HG03066 (cell line): ENCODE measurements at regions not wholly inside any gene's neighbourhood (a gene's known extent, or its start where the extent isn't known, plus 50 kb on each side); places are given as distances from the start of the nearest gene placed in this dataset.

Experiments
- ATAC-seq: cut with Tn5 transposase; IDR thresholded peaks from one replicate; pipeline ENCODE4 v1.9.1; 2021; ENCODE audit warnings: low read depth; ENCODE audit not compliant: unreplicated experiment

DNA sequence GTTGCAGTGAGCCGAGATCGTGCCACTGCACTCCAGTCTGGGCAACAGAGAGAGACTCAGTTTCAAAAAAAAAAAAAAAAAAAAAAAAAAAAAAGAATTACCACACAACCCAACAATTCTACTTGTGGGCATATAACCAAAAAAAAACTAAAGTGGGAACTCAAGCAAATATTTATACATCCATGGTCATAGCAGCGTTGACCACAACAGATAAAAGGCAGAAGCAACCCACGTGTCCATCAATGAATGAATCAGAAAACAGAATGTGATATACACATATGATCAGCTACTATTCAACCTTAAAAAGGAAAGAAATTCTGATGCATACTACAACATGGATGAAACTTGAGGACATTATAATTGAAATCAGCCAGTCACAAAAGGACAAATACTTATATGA lies 179.3 kb upstream of the NEBL start:
- ATAC-seq: no peak

DNA sequence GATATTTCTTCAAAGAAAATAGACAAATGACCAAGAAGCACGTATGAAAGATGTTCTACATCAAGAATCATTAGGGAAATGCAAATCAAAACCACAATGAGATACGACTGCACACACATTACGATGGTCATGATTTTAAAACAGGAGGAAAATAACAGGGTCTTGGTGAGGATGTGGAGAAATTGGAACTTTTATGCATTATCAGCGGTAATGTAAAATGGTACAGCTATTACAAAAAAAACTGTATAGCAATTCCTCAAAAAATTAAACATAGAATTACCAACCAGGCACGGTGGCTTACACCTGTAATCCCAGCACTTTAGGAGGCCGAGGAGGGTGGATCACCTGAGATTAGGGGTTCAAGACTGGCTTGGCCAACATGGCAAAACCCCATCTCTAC lies 178.8 kb upstream of the NEBL start:
- no peak for ATAC-seq

DNA sequence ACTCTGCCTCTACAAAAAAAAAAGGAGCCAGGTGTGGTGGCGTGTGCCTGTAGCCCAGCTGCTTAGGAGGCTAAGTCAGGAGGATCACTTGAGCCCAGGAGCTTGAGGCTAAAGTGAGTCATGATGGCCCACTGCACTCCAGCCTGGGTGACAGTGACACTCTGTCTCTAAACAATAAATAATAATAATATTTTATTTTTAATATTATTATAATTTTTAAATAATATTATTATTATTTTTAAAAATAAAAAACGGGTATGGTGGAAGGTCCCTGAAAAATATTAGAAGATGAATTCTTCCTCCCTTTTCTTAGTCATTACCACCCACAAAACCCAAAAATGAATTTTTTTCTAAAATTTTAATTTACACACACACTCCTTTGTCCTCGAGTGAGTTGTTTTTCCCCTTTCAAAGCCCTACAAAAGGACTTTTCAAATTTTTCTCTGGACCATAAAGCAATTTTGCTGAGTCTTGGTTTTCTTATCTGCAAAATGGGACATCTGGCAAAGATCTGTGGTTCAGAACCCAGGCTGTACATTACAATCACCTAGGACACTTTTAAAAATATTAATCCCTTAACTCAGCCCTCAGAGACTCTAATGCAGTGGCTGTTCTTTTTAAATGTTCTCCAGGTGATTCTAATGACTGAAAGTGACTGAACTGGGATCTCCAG lies 174.0 kb upstream of the NEBL start:
- no peak for ATAC-seq

DNA sequence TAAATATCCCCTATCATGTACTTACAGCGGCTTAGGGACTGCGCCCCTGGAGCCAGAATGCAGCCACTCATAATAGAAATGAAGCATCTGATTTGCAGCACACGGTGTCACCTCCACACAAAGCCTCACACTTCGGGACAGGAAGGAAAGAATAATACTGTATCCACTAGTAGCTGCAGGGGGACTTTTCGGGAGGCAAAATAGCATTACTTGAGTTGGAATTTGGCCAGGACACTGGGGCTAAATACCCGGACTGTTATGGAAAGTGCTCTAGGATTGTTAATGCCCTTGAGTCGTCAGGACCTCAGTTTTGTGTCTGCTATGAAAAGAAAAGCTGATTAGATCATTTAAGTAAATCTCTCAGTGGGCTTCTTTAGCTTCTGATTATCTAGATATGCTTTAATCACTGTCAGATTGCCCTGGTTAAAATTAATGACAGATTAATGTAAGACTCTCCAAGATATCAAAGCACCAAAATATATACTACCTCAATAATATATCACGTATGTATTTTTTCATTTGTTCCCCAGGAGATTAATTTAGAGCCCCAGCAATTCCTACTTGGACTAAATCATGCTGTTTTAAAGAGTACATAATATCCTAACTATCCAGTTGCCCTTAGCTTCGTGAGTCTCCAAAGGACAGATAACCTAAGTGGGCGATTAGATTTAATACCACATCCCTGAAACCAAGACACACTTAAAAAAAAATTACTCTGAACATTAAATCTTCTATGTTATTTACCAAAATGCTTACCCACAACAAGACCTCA lies 173.0 kb upstream of the NEBL start:
- no peak for ATAC-seq

DNA sequence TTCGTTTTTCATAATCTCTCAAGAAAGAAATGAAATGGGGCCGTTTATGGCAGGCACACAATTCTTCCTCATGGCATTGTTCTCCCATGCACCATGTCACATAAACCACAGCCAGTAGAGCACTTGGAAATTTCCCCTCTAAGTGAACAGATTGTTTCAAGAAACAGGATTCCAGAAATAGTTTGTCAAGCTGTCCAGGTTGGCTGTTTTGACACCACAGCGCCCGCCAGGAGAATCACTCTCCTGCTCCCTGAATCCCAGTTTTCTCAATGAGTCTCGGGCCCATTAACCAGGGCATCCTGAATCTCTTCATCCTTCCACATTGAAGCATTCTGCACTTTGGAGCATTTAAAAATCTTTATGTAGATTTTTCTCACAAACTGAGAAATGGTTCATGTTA lies 172.2 kb upstream of the NEBL start:
- no peak for ATAC-seq

DNA sequence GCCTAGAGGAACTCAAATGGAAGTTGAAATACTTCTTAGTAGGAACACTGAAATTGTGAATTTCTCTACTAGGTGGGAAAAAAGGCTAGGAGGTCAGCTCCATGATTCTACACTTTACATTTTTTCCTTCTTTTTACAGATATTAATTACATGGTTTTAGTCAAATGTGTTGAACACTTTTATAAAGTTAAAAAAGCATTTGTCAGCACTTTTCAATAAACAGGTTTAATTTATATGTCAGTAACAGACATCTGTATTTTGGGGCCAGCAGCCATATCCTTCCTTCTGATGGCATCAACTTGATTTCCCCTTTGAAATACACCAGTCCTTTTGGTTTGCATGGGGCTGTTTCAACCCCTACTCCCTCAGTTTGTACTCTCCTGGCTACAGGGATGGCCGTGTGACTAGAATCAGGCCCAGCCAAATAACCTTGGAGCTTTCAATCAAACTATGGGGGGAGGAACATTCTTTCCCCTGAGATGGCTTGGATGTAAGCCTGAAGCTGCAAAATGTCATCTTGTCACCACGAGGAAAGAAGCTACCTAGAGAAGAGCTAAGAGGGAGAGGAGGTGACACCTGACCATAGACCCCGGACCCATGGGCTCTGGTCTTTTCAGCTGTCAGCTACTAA lies 171.0 kb upstream of the NEBL start:
- no peak for ATAC-seq

DNA sequence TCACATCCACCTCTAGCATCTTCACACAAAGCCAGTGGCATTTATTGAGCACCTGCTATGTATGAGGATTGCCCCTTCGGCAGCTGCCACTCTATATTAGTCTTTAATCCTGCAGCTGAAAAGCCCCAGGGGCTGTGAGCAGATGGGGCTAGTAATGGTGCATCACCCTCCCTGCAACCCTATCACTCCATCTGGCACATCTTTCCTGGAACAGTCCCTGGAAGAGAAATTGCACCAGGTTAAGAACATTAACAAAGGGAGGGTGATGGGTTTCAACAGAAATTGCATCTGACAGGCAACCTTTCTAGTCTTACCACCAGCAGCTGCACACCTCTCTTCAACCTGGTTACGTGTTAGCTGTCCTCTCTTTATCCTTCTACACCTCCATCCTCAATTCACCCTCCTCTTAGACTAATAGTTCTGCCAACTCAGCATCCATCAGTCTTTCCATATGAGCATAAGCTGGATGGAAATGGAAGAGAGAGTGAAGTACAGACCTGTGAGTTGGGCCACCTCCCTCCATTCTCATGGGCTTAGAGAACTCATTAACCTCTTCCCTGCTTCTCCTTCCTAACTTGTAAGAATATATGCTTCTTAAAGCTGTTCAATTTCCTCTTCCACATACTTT lies 168.6 kb upstream of the NEBL start:
- ATAC-seq: no peak

DNA sequence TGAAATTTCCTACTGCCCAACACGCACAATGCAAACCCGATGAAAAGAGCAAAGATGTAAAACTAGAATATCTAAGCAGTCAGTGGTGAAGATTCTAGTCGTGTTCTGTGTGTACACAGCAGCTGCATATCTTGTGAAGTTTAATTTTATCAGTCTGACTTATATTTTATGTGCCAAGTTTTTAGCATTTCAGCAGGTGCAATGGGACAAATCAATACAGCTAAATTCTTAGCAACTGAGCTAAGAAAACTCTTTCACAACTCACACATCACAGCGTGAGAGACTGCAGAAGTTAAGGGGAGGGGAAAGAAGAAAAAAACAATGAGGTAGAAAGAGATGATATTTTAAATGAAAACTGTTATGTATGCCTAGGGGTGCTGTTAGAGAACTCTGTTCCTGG lies 164.9 kb upstream of the NEBL start:
- ATAC-seq: no peak

DNA sequence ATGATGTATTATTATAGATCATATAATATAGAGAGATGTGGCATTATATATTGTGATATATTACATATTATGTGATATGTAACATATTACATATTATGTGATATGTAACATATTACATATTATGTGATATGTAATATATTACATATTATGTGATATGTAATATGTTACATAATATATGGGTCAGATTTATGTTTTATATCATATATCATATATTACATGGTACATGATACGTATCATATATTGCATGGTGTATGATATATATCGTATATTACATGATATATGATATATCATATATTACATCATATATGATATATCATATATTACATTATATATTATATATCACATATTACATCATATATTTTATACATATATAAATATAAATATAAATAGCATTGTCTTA lies 164.1 kb upstream of the NEBL start:
- ATAC-seq: no peak

DNA sequence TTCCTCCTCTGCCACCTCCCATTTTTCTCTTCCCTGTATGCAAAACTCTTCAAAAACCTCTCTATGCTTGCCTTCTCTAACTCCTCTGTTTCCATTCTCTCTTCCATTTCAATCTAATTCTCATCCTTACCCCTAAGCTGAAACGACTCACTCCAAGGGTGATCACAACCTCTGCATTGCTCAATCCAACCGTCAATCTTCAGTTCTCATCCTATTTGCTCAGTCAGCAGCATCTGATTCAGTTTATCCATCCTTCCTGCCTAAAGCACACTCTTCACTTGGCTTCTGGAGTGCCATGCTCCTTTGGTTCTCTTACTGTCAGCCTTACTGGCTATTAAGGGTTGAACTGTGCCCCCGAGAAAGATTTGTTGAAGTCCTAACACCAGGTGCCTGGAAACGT lies 163.5 kb upstream of the NEBL start:
- no peak for ATAC-seq

DNA sequence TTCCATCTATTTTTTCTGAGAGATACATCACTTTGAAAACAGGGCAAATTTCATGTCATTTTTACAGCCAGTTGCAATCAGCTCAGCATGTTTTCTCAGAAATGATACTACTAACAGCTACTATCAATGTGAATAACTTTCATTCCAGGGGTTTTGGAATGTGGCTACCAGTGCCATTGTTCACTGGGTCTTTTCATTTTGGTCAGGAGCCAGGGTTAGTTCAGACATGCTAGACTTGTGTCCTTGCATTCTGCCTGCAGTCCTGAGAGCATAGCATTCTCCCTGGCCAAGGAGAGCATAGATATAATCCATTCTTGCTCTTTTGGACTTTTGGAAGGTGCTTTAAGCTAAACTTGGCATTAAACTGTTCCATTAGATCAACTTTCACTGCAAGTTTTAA lies 160.9 kb upstream of the NEBL start:
- no peak for ATAC-seq

DNA sequence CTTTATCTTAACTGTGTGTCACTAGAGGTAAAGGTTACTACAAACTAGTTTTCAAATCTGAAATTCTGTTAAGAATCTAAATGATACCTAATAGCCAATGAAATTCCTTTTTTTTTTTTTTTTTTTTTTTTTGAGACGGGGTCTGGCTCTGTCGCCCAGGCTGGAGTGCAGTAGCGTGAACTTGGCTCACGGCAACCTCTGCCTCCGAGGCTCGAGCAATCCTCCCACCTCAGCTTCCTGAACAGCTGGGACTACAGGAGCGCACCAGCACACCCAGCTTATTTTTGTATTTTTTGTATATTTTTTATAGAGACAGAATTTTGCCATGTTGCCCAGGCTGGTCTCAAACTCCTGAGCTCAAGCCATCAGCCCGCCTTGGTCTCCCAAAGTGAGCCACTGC lies 160.3 kb upstream of the NEBL start:
- no peak for ATAC-seq

DNA sequence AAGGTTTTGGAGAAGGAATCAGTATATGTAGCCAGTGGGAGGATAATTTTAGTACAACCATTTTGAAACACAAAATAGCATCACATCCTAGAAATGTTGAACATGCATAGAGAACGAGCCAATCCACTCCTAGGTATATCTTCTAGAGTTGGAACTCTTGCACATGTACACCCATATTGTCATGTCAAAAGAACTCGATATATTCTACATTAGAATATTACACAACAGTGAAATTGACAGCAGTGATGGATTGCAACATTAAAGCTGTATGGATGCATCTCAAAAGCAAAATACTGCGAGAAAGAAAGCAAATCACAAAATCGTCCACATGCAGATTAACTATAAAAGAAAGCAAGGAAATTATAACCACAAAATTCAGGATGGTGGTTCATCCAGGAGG lies 159.3 kb upstream of the NEBL start:
- ATAC-seq: no peak

DNA sequence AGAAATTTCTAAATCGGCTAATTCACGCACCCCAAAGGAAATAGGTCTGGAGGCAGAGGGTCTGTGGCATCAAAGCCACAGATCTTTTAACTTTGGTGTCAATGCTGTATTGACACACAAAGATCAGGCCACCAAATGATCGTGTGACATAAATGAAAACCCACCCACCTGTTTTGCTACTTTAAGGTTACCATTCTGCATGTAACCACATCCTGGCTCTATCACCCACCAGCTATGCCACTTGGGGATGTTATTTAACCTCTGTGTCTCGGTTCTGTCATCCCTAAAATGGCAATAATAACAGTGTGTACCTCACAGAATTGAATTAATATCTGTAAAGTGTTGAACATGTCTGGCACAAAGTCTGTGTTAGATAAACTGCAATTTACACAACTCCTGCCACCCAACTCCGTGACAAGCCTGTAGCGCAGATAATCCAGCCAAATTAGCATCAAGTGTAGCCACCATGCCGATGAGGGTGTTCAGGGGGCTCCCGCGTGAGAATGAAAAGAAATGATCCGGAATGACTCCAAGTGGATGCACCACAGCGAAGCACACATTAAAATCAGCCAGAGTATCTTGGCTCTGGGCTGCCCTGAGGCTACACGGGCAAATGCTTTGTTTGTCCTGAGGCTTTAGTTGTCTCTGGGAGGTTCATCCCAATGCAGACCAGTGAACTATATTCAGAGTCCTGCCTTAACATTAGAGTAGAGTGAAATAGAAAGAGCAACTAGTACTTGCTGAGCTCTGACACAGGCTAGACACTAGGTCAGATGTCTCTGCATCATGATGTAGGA lies 158.4 kb upstream of the NEBL start:
- no peak for ATAC-seq

DNA sequence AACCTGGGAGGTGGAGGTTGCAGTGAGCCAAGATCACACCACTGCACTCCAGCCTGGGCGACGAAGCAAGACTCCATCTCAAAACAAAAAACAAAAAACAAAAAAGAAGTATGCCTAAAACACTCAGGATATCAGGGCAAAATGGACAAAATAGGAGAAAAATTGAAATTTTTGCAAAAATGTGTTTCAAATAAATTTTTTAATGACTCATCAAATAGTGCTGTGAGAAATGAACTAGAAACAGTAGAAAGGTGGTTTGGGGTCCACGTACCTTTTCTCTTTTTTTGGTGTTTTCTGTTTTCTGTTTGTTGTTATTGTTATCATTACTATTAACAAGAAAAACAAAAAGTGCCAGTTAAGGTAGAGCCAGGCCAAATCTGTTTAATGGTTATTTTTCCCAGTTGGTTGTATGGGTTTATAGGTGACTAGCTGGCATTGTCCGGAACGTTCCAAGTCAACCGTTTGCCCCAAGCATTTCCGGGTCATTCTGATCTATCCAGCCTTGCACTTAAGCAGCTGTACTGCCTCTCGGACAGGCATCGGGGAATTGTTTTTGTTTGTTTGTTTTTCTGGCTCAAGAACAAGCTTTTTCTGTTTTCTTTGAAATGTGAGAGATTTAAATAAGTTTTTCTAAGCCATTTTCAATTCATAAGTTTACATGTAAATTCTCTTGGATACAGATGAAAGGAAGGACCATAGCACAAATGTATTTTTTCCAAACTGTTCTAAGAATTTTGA lies 157.0 kb upstream of the NEBL start:
- ATAC-seq: no peak

DNA sequence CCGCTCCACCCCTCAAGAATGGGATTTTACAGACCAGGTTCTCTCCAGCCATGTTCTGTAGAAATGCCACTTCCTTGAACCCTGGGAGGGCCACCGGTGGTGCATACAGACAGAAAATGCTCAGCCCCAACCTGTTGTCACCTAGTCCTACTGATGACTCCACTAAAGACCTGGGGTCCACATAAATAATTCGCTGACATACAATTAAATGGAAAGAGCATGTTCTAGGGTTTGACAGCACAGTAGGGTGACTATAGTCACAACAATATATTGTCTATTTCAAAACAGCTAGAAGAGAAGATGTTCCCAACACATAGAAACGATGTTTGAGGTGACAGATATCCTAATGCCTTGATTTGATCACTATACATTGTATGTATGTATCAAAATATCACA lies 155.6 kb upstream of the NEBL start:
- no peak for ATAC-seq

DNA sequence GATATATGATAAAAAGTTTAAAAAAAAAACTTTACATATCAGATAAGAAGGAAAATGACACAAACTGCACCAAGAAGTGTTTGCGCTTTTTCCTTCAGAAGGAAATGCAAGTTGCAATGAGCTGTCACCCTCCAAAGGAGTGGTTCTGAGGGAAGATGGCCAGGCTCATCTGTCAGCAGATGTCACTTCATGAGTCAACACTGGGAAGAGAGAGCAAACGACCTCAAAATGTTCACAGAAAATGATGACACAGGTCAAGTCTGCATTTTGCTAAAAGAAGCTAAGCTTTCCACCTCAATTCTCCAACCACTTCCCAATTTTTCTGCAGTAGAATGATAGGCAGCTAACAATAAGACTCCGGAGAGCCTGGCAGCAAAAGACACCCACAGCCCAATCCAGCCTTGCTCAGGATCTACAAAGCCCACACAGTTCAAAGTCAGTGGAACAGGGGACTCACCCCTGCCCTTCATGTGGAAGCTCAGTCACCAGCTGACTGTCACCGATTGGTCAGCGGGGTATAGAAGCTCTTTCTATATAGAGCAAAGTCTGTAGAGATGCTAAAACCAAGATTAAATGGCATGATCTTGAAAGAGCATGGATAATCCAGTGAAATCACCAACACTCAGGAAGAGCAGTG lies 155.1 kb upstream of the NEBL start:
- no peak for ATAC-seq

DNA sequence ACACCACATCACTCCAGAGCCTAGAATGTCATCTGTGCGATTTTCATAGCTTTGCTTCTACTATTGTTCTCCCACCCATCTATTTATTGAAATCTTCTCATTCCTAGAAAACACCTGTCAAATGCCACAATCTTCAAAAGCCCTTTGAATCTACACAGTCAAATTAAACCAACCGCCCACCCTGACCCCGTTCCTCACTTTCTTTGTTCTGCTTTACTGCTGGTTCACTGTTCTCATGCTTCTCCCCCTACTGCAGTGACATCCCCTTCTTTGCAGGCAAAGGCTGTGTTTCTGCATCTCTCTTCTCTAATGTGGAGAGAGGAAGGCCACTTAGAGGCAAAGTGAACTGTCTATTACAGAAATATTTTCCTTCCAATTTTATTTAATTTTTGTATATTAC lies 152.4 kb upstream of the NEBL start:
- no peak for ATAC-seq

DNA sequence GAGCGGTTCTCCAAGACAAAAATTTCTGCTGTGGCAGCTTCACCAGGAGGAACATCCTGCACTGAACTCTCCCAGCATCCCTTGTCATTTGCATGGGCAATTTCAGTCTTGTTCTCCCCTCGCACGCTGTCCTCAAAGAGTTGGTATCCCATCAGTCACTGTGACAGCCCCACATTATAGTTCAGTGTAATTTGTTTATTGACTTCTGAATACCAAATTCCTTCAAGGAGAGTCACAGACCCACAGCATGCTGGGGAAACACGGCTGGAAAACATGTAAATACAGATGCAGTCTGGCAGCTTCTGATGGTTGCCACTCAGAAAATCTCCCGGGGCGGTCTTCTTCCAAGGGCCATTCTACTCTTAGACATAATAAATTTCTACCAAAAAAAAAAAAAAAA lies 151.0 kb upstream of the NEBL start:
- no peak for ATAC-seq

DNA sequence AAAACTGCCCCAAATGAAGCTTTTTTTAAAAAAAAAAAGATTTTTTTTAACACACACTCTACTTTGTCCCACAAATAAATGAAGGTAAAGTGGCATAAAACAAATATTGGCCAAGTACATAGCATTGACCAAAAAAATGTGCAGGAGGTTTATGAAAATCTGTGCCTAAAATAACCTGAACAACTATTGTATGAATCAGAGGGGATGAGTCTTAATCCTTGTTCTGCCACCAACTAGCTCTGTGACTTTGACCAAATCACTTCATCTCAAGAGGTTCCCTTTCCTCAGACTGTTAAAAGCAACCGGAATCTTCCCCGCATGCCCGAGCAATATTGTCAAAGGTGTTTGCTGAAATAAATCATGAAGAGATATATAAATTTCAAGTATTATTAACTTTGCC lies 150.4 kb upstream of the NEBL start:
- no peak for ATAC-seq
